Activated CD4-positive, alpha-beta T cell treated with anti-CD3 and anti-CD28 coated beads, Interleukin-2, amount 50 U/mL, for 4 hours (primary cell): ENCODE measurements at regions not wholly inside any gene's neighbourhood (a gene's known extent, or its start where the extent isn't known, plus 50 kb on each side); places are given as distances from the start of the nearest gene placed in this dataset.
"Not testable (repeated sequence)": the region's sequence is repeated elsewhere in the genome, so short reads cannot be mapped to it uniquely, and the experiment has no call there.

Experiments used
- DNase-seq, 2 experiments: peaks; one replicate each; pipeline ENCODE4 v3.0.0-alpha.2; 2020

DNA sequence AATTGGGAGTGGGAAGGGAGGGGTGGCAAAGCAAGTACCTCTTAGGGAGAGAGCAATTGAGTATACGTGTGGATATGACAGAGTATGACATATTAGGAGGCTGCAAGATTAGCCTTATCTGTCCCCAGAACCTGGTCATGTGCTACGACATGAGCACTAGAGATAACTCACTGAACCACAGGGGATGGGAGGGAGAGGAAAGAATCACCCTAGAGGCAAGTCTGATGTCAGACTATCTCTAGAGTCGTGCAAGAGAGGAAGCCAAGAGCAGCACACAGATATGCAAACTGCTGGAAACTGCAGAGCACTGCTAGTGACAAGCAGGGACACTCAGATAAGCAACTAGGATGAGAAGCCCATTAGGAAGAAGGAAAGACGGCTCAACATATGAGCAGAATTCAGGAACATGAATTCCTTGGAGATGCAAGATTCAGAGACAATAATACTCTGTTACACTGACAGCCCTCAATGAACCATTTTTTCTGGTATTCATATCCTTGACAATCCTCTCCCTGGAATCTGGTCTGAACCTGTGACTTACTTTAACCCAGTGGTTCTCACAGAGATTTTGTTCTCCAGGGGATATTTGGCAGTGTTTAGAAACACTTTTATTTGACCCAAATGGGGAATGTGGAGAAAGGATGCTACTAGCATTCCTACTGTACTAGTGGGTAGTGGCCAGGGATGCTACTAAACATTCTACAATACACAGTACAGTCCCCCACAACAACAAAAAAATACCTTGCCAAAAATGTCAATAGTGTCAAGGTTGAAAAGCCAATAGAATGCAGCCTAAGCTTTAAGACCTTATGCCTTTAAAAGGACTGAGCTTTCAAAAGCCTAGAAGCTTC lies 84.0 kb upstream of the BMP2K start:
- DNase-seq, result no peak

DNA sequence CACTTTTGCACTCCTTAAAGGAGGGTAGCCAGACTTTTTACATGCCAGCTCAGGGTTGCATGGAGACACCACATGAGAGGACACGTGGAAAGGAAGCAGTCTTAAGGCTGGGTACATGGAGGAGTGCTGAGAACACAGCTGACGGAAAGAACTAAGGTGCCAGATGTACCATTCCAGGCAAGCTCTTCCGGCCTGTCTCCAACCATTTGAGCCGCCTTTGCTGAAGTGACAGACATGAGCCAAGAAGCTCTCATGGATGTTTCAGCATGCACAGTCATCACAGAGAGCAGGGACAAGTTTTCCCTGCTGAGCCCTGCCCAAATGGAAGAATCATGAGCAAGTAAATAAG lies 83.4 kb upstream of the BMP2K start:
- DNase-seq, result no peak

DNA sequence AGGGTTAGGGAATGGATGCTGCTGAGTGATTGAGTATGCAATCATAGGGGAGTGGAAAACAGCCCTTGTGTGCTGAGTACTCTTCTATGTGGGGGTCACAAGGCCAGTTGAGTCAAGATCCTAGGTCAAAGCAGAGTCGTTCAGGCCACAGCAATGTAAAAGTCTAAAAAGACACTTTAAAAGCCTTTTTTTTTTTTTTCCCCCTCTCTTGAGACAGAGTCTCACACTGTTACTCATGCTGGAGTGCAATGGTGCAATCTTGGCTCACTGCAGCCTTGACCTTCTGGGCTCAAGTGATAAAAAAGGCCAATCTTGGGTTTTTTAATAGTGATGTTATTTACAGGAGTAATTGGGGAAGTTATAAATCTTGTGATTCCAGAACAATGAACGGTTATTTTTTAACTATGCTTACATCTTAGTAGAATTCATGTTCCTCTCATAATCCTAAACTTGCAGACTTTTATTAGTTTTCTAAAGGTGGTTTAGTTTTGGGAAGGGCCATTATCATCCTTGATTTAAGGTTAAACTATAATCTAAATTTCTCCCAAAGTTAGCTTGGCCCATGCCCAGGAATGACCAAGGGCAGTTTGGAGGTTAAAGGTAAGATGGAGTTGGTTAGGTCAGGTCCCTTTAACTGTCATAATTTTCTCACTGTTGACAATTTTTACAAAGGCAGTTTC lies 82.2 kb upstream of the BMP2K start:
- no peak for DNase-seq

DNA sequence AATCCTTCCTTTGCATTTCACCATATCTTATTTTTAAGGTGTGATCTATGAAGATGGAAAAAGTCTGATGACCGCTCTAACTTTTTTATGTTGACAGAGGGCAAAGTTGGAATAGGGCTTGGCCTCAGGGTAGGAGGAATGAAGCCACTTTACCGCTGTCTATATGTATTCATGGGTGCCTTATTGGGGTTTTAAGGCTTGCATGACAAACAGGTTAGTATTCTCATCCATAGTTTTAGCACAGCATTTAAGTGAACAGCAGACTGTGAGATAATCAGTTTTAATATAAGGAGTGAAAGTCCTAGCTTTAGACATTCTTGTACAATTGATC lies 81.7 kb upstream of the BMP2K start:
- no peak for DNase-seq

DNA sequence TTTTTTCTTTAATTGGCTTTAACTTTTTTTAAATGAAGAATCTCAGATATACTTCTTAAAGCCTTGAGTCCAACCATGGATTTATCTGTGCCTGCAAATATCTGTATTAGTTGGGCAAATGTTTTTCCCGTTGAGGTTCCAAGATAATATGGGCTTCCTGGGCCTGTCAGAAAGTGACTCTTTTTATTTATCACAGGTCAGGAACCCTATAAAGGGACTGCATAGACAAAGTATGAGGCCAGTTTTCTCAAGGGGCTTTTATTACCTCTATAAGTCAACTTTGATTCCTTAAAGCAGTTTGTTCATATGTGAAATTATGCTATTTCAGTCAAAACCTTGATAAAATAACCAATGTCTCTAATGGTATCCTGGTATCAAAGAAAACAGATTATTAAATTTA lies 80.2 kb upstream of the BMP2K start:
- DNase-seq, result no peak

DNA sequence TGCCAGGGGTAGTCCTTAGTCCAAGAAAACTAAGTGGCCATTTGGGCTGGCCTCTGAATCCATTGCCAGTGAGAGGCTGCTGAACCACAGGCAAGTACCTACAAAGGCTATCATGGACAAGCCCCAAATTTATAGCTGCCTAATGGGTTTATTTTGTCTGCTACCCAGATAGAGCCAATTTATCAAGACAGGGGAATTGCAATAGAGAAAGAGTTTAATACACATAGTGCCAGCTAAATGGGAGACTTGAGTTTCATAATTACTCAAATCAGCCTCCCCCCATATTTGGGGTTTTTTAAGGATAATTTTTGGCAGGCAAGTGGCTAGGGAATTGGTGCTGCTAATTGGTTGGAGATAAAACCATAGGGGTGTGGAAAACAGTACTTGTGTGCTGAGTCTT lies 73.1 kb upstream of the BMP2K start:
- DNase-seq, result no peak

DNA sequence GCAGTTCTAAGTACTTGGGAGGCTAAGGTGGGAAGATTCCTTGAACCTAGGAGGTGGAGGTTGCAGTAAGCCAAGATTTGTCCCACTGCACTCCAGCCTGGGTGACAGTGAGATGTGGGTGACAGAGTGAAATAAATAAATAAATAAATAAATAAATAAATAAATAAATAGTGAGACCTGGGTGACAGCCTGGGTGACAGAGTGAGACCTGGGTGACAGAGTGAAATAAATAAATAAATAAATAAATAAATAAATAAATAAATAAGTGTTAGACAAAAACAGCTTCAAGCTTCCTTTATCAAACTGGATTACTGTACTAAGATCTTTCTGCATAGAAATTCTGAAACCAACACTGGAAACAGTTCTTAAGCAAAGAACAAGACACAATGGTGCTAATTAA lies 71.8 kb upstream of the BMP2K start:
- DNase-seq, result no peak

DNA sequence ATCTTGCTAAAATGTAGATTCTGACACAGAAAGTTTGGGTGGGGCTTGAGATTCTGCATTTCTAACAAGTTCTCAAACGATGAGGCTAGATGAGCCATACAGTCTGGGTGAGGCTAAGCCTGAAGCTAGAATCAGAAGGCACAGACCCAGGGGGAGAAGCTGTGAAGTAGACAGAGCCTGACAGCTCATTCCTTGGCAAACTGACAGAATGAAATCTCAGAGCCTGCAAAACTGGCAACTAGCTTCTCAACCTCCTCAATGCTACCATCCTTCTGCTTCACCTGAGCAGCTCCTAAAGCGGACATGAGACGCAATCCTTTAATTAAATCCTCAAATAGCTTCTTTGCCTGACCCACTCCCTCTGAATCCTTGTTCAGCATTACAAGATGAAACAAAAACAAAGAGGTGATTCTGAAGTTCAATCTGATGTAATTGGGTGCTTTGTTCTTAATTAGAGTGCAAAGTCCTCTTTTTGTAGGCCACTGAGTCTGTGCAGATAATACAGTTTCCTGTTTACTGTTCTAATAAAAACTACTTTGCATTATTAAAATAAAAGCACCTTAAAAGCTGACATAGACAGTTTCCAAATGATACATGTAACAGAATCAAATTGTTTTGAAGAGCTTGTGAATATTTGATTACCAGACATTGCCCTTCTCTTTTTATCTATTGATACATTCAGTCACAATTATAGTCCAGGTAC lies 71.0 kb upstream of the BMP2K start:
- DNase-seq, result no peak

DNA sequence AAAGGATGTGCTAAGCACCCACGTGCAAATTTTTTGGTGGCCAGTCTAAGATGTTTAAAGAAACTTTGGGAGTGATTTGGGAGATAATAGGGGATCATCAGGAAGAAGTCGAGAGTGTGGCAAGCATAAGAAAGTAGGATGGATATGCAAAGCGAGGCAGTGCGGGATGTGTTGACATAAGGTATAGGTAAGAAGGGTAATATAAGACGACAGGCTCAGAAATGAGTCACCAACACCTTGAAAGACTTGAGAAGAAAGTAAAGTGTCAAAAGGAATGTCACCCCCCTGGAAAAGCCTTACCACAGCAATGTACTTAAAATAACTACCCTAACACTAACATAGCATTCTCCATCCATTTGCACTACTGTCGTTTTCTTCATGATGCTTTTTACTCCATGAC lies 69.8 kb upstream of the BMP2K start:
- no peak for DNase-seq

DNA sequence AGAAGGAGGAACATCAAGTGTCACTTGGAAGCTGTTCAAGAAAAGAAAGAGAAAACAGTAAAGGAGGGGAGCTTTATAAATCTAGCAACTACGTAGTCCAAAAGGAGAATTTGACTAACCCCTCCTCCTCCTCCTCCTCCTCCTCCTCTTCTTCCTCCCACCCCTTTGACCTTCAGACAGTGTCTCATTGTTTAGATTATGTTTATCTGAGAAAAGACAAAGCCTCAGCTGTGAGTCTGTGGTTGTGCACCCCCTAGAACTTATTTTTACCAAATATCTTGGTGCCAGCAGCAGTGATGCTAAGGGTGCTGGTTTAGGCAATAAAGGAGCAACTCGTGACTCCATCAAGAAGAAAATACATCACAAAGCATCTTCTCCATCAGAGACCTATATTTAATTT lies 68.9 kb upstream of the BMP2K start:
- DNase-seq, result no peak

DNA sequence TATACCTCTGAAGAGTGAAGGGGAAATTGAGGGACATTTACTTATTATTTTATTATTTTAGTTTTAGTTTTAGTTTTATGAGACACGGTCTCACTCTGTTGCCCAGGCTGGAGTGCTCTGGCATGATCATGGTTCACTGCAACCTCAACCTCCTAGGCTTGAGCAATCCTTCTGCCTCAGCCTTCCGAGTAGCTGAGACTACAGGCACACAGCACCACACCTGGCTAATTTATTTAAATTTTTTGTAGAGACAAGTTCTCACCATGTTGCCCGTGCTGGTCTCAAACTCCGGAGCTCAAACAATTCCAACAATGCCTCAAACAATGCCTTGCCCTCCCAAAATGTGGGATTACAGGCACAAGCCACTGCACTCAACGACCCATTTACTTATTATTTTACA lies 68.4 kb upstream of the BMP2K start:
- no peak for DNase-seq

DNA sequence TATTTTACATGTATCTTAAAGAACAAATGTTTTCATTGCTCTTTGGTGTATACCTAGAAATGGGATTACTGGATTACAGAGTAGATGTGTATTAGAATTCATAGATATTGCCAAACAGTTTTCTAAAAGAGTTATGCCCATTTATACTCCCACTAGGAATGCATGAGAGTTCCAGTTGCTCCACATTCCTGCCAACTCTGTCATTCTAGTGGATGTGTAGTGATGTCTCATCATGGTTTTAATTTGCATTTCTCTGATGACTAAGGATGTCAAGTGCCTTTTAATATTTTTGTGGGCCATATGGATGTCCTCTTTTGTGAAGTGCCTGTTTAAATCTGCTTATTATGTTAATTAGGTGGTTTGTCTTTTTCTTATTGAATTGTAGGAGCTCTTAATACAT lies 65.6 kb upstream of the BMP2K start:
- DNase-seq, result no peak

DNA sequence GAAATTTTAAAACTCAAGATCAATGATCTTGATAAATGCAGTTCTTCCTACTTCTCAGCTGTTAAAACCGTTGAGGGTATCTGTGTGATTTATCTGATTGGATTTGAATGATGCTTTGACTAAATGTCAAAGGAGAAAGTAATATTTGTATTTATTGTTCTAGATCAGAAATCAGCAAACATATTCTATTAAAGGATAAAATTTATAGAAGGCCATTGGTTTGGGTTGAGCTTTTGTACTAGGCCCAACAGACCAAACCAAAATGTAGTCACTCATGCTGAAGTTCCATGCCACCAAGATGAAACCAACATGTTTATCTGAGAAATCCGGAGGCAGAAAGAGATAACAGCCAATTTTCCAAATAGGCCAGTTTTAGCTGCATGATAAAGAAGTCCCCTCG lies 64.5 kb upstream of the BMP2K start:
- DNase-seq, result no peak

DNA sequence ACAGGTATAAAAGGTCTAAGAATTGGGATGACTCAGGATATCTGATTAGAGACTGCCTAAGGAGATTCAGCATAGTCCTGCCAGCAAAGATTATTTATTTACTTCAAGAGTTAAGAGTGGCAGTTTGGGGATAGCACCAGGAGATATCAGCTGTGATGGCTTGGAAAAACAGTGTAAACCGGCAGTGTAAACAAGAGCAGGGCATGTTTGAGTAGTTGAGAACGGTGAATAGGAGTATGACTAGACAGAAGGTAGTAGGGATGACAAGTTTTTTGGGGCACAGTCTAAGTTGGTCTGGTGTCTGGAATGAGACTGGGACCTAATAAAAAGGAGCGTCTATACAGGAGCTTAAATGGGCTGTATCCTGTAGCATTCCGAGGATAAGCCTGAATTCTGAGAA lies 61.6 kb upstream of the BMP2K start:
- DNase-seq, result not testable (repeated sequence)

DNA sequence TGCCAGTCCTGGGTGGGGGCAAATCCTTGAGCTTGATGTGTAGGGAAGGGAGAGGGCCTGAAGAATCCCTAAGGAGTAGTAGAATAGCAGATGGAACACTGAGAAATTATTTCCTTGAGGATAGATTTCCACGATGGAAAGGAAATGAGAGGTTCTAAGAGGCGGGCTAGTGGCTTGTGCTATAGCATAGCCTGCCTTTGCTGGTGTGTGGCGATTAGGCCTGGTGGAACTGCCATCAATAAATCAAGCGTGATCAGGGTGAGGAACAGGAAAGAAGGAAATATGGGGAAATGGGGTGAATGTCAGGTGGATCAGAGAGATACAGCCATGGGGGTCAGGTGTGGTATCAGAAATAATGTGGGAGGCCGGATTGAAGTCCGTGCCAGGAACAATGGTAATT lies 60.8 kb upstream of the BMP2K start:
- DNase-seq, result not testable (repeated sequence)

DNA sequence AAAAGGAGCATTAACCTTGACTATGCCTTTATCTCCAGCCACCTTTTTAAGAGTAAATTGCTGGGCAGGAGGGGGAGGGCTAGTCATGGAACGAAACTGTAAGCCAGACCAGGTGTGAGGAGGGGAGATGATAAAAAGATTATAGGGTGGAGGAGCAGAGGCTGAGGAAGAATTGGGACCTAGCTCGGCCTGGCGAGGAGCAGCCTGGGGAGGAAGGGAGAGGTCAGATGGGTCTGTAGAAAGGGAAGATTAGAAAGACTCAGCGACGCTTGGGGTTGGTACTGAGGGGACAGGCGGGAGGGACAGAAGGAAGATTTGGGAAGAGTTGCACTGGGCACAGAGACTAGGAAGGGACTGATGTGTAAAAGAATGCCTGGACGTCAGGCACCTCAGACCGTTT lies 58.4 kb upstream of the BMP2K start:
- not testable (repeated sequence) for DNase-seq

DNA sequence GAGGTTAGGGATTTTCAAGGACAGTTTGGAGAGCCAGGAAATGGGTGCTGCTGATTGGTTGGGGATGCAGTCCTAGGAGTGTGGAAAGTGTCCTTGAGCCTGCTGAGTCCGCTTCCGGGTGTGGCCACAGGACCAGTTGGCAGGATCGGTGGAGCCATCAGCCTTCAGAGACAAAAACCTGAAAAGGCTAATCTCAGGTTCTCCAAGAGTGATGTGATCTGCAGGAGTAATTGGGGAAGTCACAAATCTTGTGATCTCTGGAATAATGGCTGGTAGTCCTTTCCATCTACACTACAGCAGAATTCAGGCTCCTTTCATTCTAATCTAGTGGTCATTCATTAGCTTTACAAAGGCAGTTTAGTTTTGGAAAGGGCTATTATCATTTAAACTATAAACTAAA lies 55.9 kb upstream of the BMP2K start:
- DNase-seq, result no peak

DNA sequence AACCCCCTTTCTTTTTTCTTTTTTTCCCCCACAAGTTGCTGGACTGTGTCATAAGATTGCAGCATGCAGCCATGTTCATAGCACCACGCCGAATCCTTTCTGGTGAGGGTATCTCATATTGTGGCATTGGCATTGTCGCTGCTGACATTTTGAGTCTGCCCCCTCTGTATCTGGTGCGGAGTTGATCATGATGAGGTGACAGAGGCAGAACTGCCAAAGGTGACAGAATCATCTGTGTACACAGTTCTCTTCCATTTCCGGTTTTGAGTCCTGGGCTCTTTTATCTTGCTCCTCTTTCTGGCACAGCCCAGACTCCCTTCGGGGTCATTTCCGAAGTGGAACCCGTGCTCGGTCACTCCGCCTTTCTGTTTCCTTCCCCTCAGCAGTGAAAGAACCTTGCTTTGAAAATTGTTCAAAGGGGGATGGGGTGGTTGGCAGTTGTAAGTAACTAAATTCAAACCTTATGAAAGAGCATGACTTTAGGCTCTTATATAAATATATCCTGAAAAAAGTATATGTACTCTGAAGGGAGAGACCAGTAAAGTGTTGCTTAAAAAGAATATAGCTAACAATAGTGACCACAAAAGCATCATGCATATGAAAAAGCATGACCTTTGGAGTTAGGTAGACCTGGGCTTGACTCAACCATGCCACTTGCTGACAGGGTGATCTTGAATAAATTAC lies 55.0 kb upstream of the BMP2K start:
- peak in 1 of 2 experiments; percentile 0 for DNase-seq

DNA sequence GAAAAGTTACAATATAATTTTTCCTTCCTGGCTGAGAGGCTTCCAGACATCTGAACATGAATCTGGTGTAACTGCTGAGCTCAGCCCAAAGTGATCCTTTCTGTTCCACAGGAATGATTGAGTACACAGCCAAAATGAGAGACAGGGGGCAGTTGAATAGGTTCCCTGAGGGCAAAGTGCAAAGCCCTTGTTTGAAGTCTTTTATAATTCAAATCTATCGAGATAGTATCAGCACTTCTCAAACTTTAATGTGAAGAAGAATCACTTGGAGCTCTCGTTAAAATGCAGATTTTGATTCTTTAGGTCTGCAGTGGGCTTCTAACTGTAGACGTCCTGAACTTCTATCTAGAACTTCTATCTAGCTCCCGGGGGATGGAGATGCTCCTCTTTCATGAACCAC lies 54.4 kb upstream of the BMP2K start:
- DNase-seq, result no peak

DNA sequence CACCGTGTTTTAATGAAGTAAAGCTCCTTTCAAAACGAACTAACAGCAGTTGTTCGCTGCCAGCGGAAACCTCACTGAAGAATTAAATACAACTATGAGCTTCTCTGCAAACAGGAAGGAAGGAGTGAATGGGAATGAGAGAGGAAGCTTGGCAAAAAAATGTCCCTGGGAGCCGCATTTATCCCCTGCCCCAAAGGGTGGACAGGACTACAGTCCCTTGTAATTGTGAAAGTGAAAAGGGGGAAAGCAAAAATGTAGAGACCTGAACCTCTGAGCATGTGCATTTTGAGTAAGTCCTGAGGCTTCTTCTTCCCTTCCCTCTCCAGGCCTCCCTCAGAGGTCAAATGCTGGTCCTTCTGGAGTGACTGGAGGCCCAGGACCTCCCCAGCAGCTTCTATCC lies 53.8 kb upstream of the BMP2K start:
- no peak for DNase-seq

DNA sequence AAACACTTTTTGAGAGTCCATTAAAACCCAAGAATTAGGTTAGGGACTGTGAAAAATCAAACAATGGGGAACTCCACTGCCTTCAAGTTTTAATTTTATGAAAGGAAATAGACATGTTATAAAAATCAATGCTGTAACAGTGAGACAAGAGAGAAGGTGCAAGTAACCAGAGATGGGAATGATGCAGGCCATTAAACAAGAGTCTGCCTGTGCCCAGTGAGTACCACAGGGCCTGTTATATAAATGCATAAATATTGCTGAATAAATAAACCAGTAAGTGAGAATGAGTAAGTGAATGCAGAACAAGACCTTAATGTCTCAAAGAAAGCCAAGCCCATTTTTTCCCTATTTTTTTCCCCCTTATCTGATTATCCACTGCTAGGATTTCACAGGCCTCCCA lies 53.3 kb upstream of the BMP2K start:
- no peak for DNase-seq
